ENCODE measurements at regions not wholly inside any gene's neighbourhood (a gene's known extent, or its start where the extent isn't known, plus 50 kb on each side); places are given as distances from the start of the nearest gene placed in this dataset.

DNA sequence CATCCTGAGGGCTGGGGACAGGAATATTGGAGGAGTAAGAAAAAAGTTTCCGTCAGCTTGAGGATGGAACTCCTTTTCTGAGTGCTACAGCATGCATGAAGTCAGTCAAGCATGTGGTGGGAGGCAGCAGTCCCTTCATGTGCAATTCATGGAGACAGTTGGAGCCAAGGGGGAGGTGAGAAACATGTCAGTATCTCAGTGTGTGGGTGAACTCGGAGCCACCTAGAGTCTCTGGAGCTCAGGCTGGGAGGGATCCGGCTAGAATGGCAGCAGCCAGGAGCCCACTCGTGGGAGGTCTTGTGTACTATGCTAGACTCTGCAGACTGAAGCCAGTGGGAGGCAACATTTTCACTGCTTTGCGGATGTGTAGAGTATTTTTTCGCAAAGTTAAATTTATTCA is 60.3 kb downstream of the AVPR1A start:
- in situ Hi-C loops (cut with MboI): no loop called here
- Histone ChIP-seq H3K27ac (ENCODE audit: extremely low read depth, low read depth, low read length) (no peak overlapping the region), H2AFZ (ENCODE audit: low read depth, low read length) (no peak overlapping the region), H4K20me1 (replicated peaks; ENCODE audit: control insufficient read depth, insufficient read depth, low read length) (no peaks in the 10 kb centered on the region), H3K9me3 (replicated peaks; ENCODE audit: control insufficient read depth, insufficient read depth, low read depth, low read length) (no peaks in the 10 kb centered on the region), H3K79me2 (ENCODE audit: control insufficient read depth, insufficient read depth, low read length) (no peaks in the 10 kb centered on the region), H3K9me1 (ENCODE audit: control insufficient read depth, insufficient read depth, low read length) (no peaks in the 10 kb centered on the region), H3K4me1 (replicated peaks in 1 of 2; ENCODE audit: control insufficient read depth in 2 of 2, insufficient read depth in 2 of 2, low read length in 2 of 2) (peaks cover 0 to 5% of the 10 kb centered on the region in 2 experiments; a peak in 1 of 5 replicates), H3K9ac (ENCODE audit: insufficient read depth in 1 of 2, low read depth in 2 of 2, low read length in 2 of 2) (no peak overlapping the region), H3K4me2 (ENCODE audit: insufficient read depth, low read length) (no peak overlapping the region), H3K4me3 (no peak overlapping the region), H3K36me3 (ENCODE audit: control insufficient read depth, insufficient read depth, low read length) (no peaks in the 10 kb centered on the region), H3K27me3 (ENCODE audit: control insufficient read depth in 2 of 2, insufficient read depth in 2 of 2, low read length in 2 of 2) (no peaks in the 10 kb centered on the region)
- WGBS (ENCODE audit: insufficient coverage, low coverage, missing lambda C conversion rate): 7% methylated on average over 6 of the region's 6 CpGs
- intact Hi-C loops (cut with micrococcal nuclease): no loop called here
- FAIRE-seq (no peak), DNase-seq (ENCODE audit: extremely low read depth in 1 of 4, low spot score in 3 of 4) (no peak), ATAC-seq (no peak)
- no TSS peak for BruUV-seq (replicated peaks)
- TF ChIP-seq NFE2L1 (tag; IDR thresholded peaks at IDR 0.05; ENCODE audit: borderline replicate concordance, low read depth) (no peak), ZNF212 (CRISPR knock-in tag; IDR thresholded peaks at IDR 0.05) (no peak), MCM5 (IDR thresholded peaks at IDR 0.05; ENCODE audit: low read depth) (no peak), HNRNPLL (IDR thresholded peaks at IDR 0.05; ENCODE audit: low read depth, low read length, poor library complexity, severe bottlenecking) (no peak), CEBPG (CRISPR knock-in tag; IDR thresholded peaks at IDR 0.05) (no peak), CEBPG (tag; conservative IDR thresholded peaks at IDR 0.05 in 1 of 2, IDR thresholded peaks at IDR 0.05 in 1 of 2) (no peak), ZNF507 (tag; conservative IDR thresholded peaks at IDR 0.05) (no peak), MIER1 (IDR thresholded peaks at IDR 0.05; ENCODE audit: low read depth) (no peak)
- TF ChIP-seq, protein P1, sequence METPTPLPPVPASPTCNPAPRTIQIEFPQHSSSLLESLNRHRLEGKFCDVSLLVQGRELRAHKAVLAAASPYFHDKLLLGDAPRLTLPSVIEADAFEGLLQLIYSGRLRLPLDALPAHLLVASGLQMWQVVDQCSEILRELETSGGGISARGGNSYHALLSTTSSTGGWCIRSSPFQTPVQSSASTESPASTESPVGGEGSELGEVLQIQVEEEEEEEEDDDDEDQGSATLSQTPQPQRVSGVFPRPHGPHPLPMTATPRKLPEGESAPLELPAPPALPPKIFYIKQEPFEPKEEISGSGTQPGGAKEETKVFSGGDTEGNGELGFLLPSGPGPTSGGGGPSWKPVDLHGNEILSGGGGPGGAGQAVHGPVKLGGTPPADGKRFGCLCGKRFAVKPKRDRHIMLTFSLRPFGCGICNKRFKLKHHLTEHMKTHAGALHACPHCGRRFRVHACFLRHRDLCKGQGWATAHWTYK (CRISPR knock-in tag; IDR thresholded peaks at IDR 0.05): no peak
- POLR2A ChIA-PET: interaction anchor here (1.2 kb wide), 1 partner anchor 9 kb away, joined by 3 read pairs; no protein-coding TSS in a partner anchor
- CTCF ChIA-PET (ENCODE audit: low intra/inter-chr PET ratio): no interaction called here

Measured in K562 (cell line).